Right lobe of liver (tissue), 4 donors: ENCODE measurements at regions not wholly inside any gene's neighbourhood (a gene's known extent, or its start where the extent isn't known, plus 50 kb on each side); places are given as distances from the start of the nearest gene placed in this dataset.

Experiments
- CTCF ChIP-seq, 4 donors: fragments of 200-600 bp in 3 of 4; fragments of 450-650 bp in 1 of 4; IDR thresholded peaks; one replicate each; pipeline versions ENCODE4 v1.5.1 to v1.8.0; 2016 to 2022; ENCODE audit warnings: antibody characterized with exemption in 4 of 4, mild to moderate bottlenecking in 2 of 4
- POLR2A ChIP-seq: fragments of 450-650 bp; IDR thresholded peaks from one replicate; pipeline ENCODE4 v1.6.1; 2017; ENCODE audit warnings: antibody characterized with exemption, mild to moderate bottlenecking
- donor health status: DM: no; HTN: no; CAD: no.
- donor health status: DM: no; HTN: no; CAD: no.
- donor health status: DM: no; HTN: yes; CAD: no.

- TF ChIP-seq CTCF (IDR thresholded peaks at IDR 0.05) (no peak), POLR2A (no peak)
Observed at GRCh38 chr4:126993351-126993750, 639.4 kb upstream of the INTU start.
